Stimulated activated effector memory CD8-positive, alpha-beta T cell treated with anti-CD3 and anti-CD28 coated beads, Interleukin-12 subunit alpha, Interleukin-12 subunit beta, amount 100 ng/mL, for 72 hours (primary cell): ENCODE measurements at regions not wholly inside any gene's neighbourhood (a gene's known extent, or its start where the extent isn't known, plus 50 kb on each side); places are given as distances from the start of the nearest gene placed in this dataset.
"Not testable (repeated sequence)": the region's sequence is repeated elsewhere in the genome, so short reads cannot be mapped to it uniquely, and the experiment has no call there.

ENCODE experiments used
- ATAC-seq: fragments of 150-1000 bp; cut with Tn5 transposase; 2 replicates; pipeline ENCODE4 v1.10.0; 2021
- DNase-seq, 2 donors: peaks; one replicate each; pipeline ENCODE4 v3.0.0; 2021 to 2022; ENCODE audit warnings: low spot score in 2 of 2
- H3K27ac Mint-ChIP-seq: one replicate; pipeline ENCODE4 v1.8.0; 2022; ENCODE audit warnings: mild to moderate bottlenecking, mixed read lengths
- H3K36me3 Mint-ChIP-seq: one replicate; pipeline ENCODE4 v1.8.0; 2022; ENCODE audit warnings: mild to moderate bottlenecking, mixed read lengths
- H3K4me1 Mint-ChIP-seq: one replicate; pipeline ENCODE4 v1.8.0; 2022; ENCODE audit warnings: mixed read lengths
- H3K4me3 Mint-ChIP-seq: one replicate; pipeline ENCODE4 v1.8.0; 2022; ENCODE audit warnings: mild to moderate bottlenecking, mixed read lengths
- H3K9me3 Mint-ChIP-seq: one replicate; pipeline ENCODE4 v1.8.0; 2022; ENCODE audit warnings: mixed read lengths

DNA sequence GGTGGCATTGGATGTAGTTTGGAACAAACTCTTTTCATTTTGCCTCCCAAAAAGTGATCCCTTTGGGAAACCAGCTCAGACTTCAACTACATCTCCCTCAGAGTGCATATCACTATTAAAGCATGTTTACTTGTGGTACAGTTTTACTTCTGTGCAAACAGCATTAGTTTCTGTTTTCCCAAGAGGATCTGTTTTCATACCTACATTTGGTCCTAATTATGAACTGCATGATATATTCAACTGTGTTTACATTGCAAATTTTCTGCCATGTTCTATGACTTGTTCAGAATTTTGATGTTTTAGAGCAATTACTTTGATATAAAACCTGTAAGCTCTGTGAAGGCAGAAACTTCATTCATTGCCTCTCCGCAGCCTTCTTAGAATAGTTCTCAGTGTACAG is 681.5 kb upstream of the ACO1 start:
- ATAC-seq (no peak), DNase-seq (no peak)
- Mint-ChIP-seq H3K36me3 (no peaks in the 10 kb centered on the region), H3K27ac (no peak overlapping the region), H3K4me3 (no peak overlapping the region), H3K4me1 (peaks cover 6% of the 10 kb centered on the region), H3K9me3 (peaks cover 2% of the 10 kb centered on the region)

DNA sequence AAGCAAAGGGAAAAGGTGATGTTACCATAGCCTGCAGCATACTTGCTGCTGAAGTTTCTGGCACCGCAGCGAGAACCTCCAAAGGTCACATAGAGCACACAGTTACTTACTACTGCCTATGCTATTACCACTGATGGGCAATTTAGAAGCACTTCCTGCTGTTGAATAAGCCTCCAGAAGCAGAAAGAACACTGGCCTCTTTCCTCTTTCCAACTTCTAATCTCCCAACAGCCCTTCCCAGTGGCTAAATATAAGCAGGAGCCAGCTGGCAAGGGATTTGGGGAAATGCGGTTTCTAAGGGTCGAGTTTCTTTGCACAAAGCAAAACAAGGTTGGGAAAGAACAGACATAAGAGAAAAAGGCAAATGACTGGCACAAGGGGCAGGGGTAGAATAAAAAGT is 669.2 kb upstream of the ACO1 start:
- DNase-seq (no peak), ATAC-seq (no peak)
- H3K36me3 Mint-ChIP-seq: no peaks in the 10 kb centered on the region
- H3K4me3 Mint-ChIP-seq: no peak overlapping the region
- H3K4me1 Mint-ChIP-seq: no peaks in the 10 kb centered on the region
- no peaks in the 10 kb centered on the region for H3K9me3 Mint-ChIP-seq
- H3K27ac Mint-ChIP-seq: no peak overlapping the region

DNA sequence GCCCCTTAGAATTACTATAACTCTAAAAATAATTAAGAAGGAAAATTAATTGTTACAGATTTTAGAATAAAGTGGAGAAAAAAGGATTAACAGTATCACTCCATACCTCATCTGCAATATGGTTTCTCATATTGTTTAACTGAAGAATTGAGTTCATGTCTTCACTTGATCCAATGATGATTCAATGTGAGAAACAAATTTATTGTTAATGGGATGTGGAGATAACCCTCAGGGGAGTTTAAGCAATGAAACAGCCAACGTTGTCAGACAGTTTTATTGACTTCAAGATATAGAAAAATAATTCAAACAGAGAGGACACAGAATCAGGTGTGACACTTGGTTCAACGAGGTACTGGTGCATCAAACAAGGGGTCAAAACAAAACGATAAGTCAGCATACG is 665.2 kb upstream of the ACO1 start:
- H3K4me3 Mint-ChIP-seq: no peak overlapping the region
- DNase-seq (no peak), ATAC-seq (no peak)
- H3K4me1 Mint-ChIP-seq: no peaks in the 10 kb centered on the region
- H3K9me3 Mint-ChIP-seq: no peaks in the 10 kb centered on the region
- H3K27ac Mint-ChIP-seq: no peak overlapping the region
- no peaks in the 10 kb centered on the region for H3K36me3 Mint-ChIP-seq

DNA sequence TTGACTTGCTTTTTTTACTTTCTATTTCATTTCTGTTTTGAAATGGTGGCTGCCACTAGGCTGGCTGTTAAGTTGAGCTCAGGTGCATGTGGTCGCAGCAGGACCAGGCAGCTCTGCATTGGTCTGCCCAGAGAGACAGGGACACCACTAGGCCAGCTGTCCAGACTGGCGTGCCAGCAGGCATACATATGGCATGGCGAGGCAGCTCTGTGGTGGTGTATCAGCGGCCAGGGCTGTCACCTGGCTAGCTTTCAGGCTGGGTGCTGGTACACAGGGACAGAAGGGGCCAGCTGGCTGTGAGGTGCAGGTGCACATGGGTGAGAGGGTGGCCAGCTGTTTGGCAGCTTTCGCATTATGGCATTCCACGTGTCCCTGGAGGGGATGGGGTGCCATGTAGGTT is 654.0 kb upstream of the ACO1 start:
- H3K36me3 Mint-ChIP-seq: no peaks in the 10 kb centered on the region
- no peaks in the 10 kb centered on the region for H3K4me1 Mint-ChIP-seq
- ATAC-seq: peak; percentile 46
- no peaks in the 10 kb centered on the region for H3K9me3 Mint-ChIP-seq
- no peak overlapping the region for H3K27ac Mint-ChIP-seq
- H3K4me3 Mint-ChIP-seq: no peak overlapping the region
- no peak for DNase-seq

DNA sequence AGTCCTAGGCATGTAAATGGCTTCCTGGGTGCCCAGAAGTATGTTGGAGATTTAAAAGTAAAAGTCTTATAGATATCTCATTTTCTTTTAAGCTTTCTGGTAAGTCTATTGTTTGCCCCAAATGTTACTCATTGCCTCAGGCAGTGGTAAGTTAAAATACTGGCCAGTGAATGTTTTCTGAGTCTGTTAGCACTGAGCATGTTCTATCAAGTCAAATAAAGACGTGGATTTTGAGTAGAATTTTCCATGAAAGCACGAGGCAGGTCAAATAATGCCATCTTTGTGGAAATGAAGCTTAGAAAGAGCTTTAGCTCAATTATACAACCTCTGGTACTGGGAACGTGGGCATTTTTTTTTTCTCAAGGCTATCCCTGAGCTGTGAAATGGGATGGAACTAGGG is 651.3 kb upstream of the ACO1 start:
- Mint-ChIP-seq H3K9me3 (no peaks in the 10 kb centered on the region), H3K4me3 (no peak overlapping the region), H3K27ac (no peak overlapping the region), H3K36me3 (no peaks in the 10 kb centered on the region), H3K4me1 (no peaks in the 10 kb centered on the region)
- DNase-seq: no peak
- ATAC-seq: no peak

DNA sequence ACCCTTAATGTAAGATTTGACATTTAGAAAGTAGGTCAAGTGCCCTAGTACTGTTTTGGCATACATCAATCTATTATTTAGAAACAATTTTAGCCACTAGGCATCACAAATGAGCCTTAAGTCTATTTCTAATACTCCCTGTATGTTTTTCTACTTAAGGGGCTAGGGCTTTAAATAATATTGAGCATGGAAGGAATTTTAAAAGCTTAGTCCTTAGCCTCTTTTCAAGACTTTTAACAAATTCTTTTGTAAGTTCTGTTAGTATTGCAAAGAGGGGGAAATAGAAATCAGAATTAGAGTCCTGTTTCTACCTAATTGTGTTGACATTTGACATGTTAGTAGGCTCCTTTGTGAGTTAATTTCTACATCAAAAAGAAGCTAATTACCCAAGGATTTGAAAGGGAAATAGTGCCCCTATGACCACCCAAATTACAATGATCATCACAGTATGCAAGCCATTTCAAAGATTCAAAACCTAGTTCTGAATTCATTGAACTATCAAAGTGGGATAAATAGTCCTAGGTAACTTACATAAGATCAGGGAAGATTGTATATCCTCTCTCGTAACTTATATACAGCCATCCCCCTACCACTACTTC is 647.8 kb upstream of the ACO1 start:
- no peak overlapping the region for H3K4me3 Mint-ChIP-seq
- H3K9me3 Mint-ChIP-seq: no peaks in the 10 kb centered on the region
- ATAC-seq (no peak), DNase-seq (no peak)
- H3K4me1 Mint-ChIP-seq: no peaks in the 10 kb centered on the region
- no peaks in the 10 kb centered on the region for H3K36me3 Mint-ChIP-seq
- H3K27ac Mint-ChIP-seq: no peak overlapping the region

DNA sequence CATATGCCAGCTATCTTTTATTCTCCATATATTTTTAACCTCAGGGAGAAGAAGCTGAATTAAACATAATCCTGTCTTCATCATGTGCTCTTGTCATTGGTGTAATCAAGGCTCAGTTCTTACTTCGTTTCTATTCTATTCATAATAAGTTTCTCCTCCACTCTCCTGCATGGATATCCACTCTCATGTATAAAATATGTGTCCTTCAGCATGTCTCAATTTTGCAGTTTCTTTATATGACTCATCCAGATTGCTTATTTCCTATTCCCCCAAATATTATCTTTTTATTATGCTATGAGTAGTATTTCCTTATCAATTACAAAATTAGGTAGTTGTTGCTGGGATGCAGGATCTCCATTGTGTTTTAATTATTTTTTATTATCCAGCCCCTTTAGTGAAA is 643.7 kb upstream of the ACO1 start:
- ATAC-seq (no peak), DNase-seq (no peak)
- Mint-ChIP-seq H3K36me3 (no peaks in the 10 kb centered on the region), H3K27ac (no peak overlapping the region), H3K4me3 (no peak overlapping the region), H3K4me1 (no peaks in the 10 kb centered on the region), H3K9me3 (no peaks in the 10 kb centered on the region)

DNA sequence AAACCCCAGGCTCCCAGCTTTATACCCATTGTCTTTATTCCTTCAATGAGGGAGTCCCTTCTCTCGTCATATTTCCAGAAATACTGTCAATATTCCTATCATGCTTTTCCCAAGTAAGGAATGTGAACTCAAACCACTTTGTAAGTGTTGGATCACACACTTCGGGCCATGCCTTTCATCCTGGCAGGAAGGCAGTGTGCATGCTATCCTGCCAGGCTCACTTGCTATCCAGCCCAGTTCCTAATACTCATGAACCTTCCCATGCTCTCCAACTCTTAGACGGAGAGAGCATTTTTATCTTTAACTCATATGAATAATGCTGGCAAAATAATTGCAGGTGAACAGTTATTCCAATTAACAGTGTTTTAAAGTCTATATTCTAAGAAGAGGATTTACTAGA is 639.9 kb upstream of the ACO1 start:
- Mint-ChIP-seq H3K27ac (no peak overlapping the region), H3K4me3 (no peak overlapping the region), H3K9me3 (no peaks in the 10 kb centered on the region), H3K36me3 (no peaks in the 10 kb centered on the region), H3K4me1 (no peaks in the 10 kb centered on the region)
- ATAC-seq (no peak), DNase-seq (no peak)

DNA sequence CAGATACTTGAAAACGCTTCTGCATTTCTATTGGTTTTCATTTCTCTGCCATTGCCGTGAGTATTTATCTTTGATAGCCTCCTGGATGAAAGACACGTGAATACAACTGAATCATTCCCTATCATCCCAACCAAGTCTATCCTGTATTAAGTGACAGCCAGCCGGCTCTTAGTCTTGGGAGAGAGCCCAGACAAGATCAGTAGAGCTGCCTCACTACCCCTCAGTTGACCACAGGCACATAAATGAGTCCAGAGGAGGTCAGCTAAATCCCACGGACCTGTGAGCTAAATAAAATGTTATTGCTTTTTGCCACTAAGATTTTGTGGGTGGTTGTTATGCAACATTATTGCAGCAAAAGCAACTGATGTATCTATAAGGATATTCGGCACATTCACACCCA is 639.0 kb upstream of the ACO1 start:
- Mint-ChIP-seq H3K4me1 (no peaks in the 10 kb centered on the region), H3K36me3 (no peaks in the 10 kb centered on the region), H3K27ac (no peak overlapping the region), H3K4me3 (no peak overlapping the region), H3K9me3 (no peaks in the 10 kb centered on the region)
- DNase-seq (no peak), ATAC-seq (no peak)

DNA sequence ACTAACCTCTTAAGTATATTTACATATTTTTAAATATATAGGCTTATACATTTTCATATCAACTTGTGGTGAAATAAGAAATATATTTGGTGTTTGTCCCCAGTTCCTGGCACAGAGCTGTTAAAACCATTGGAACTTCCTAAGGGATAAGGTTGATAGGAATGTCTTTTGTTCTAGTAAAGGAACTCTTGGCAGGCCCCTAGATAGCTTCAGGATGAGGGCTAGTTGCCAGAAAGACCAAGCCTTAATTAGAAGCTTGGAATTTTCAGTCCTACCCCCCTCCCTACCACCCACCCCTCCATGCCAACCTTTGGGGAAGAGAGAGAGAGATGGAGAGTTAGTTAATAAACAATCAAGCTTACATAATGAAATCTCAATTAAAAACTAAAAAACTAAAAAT is 638.6 kb upstream of the ACO1 start:
- Mint-ChIP-seq H3K9me3 (no peaks in the 10 kb centered on the region), H3K4me3 (no peak overlapping the region), H3K27ac (no peak overlapping the region), H3K4me1 (no peaks in the 10 kb centered on the region), H3K36me3 (no peaks in the 10 kb centered on the region)
- DNase-seq (no peak), ATAC-seq (no peak)

DNA sequence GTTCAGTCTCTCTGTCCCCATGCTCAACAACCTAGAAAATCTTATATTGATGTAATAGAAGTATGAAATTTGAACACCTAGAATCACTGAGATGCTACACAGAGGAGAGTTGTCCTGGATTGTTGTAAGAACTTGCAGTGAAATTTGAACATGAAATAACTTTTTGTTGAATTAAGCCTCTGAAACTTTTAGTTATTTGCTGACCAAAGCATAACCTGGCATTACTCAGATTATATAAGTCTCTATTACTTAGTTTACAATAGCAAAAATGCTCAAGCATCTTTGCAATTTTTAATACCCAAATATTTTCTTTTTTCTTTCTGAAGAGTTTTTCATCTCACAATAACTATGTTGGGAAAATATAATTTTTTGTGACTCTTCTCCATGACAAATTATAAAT is 630.7 kb upstream of the ACO1 start:
- Mint-ChIP-seq H3K27ac (no peak overlapping the region), H3K4me1 (no peaks in the 10 kb centered on the region), H3K9me3 (no peaks in the 10 kb centered on the region), H3K4me3 (no peak overlapping the region), H3K36me3 (no peaks in the 10 kb centered on the region)
- no peak for ATAC-seq
- no peak for DNase-seq

DNA sequence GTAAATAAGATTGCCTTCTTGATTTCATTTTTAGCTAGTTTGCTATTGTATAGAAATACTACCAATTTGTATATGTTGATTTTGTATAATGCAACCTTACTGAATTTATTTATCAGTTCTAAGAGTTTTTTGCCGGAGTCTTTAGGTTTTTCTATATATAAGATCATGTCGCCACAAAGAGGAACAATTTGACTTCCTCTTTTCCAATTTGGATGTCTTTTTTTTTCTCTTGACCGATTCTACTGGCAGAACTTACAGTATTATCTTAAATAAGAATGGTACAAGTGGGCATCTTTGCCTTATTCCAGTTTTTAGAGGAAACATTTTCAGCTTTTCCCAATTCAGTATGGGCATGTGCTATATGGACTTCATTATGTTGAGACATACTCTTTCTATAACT is 624.7 kb upstream of the ACO1 start:
- Mint-ChIP-seq H3K36me3 (no peaks in the 10 kb centered on the region), H3K9me3 (no peaks in the 10 kb centered on the region), H3K27ac (no peak overlapping the region), H3K4me1 (no peaks in the 10 kb centered on the region), H3K4me3 (no peak overlapping the region)
- DNase-seq: no peak
- no peak for ATAC-seq

DNA sequence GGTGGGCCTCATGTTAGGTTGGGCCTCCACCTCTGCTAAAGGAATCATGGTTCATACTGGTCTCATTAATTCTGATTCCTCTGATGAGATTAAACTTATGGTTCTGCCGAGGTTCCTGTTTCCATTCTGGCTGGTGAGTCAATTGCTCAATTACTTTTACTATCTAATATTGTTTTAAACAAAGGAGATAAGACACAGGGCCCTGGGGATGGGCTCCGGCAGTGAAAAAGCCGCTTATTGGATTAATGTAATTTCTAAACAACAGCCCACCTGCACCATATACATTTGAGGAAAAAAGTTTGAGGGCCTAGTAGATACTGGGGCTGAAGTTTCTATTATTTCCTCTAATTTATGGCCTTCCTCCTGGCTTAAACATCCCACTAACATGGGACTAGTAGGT is 610.4 kb upstream of the ACO1 start:
- not testable (repeated sequence) for H3K36me3 Mint-ChIP-seq, DNase-seq, H3K4me1 Mint-ChIP-seq, ATAC-seq, H3K4me3 Mint-ChIP-seq, H3K27ac Mint-ChIP-seq
- peaks cover 18% of the 10 kb centered on the region for H3K9me3 Mint-ChIP-seq

DNA sequence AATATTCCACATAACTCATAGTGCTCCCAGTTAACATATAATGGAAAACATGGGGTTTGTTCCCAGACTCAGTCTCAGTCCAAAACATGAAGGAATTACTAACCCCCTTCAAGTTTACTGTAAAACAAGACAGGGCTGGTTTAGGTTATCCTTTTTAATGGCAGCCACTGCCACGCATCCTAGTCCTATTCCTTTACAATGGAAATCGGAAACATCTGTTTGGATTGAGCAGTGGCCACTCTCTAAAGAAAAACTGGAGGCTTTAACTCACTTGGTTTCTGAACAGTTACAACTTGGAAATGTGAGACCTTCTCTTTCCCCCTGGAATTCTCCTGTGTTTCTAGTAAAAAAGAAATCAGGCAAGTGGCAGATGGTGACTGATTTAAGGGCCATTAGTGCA is 609.9 kb upstream of the ACO1 start:
- Mint-ChIP-seq H3K27ac (no peak overlapping the region), H3K4me1 (no peaks in the 10 kb centered on the region), H3K9me3 (peaks cover 24% of the 10 kb centered on the region), H3K4me3 (no peak overlapping the region), H3K36me3 (no peaks in the 10 kb centered on the region)
- DNase-seq (no peak), ATAC-seq (no peak)

DNA sequence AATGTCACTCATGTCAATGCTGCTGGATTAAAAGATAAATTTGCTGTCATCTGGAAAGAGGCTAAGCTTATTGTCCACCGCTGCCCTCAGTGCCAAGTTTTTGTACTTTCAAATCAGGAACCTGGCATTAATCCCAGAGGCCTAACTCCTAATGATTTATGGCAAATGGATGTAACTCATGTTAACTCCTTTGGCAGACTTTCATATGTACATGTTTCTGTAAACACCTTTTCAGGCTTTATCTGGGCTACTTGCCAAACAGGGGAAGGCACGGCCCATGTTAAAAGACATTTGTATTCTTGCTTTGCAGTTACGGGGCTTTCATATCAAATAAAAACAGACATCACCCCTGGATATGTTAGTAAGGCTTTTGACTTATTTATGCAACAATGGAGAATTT is 608.0 kb upstream of the ACO1 start:
- ATAC-seq (no peak), DNase-seq (no peak)
- Mint-ChIP-seq H3K9me3 (peaks cover 25% of the 10 kb centered on the region), H3K36me3 (no peaks in the 10 kb centered on the region), H3K4me1 (no peaks in the 10 kb centered on the region), H3K4me3 (no peak overlapping the region), H3K27ac (no peak overlapping the region)

DNA sequence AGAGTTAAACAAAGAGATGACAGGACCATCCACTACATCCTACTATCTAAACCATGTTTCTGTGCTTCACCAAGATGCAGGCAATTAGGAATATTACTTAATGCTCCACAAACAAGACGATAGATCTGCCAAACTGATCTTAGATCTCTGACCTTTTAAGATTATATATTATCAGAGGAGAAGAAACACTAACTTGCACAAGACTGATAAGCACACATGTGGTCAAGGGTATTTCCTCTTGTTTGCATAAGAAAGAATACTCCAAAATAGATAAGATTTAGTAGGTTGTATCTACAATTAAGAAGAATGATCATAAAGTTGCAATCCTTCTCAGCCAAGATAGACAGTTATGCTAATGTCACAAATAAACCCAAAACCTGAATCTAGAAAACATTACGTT is 601.0 kb upstream of the ACO1 start:
- H3K36me3 Mint-ChIP-seq: no peaks in the 10 kb centered on the region
- no peak for ATAC-seq
- H3K4me3 Mint-ChIP-seq: no peak overlapping the region
- peaks cover 24% of the 10 kb centered on the region for H3K9me3 Mint-ChIP-seq
- no peaks in the 10 kb centered on the region for H3K4me1 Mint-ChIP-seq
- DNase-seq: no peak
- H3K27ac Mint-ChIP-seq: no peak overlapping the region

DNA sequence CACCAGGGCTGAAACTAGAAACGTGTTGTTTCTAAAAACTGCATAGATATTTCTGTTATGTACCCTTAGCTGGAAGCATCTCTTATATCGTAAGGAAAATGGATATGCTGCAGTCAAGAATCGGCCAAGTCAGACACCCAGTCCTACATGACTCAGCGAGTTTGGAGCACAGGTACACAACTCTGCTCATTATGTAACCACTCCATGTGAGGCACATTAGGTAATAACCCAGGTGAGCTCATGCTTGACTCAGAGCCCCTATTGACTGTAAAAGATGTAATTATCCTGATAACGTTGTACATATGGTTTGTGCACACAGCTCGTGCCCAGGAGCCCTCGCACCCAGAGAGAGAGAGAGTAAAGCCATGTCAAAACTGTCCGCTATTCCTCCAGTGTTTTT is 593.7 kb upstream of the ACO1 start:
- ATAC-seq: no peak
- Mint-ChIP-seq H3K9me3 (peaks cover 3% of the 10 kb centered on the region), H3K27ac (no peak overlapping the region), H3K4me3 (no peak overlapping the region), H3K4me1 (no peaks in the 10 kb centered on the region), H3K36me3 (no peaks in the 10 kb centered on the region)
- no peak for DNase-seq
